ENCODE measurements at regions not wholly inside any gene's neighbourhood (a gene's known extent, or its start where the extent isn't known, plus 50 kb on each side); places are given as distances from the start of the nearest gene placed in this dataset.
A peak's percentile ranks its signal among the peaks of the same experiment; 100 is the strongest.

DNA sequence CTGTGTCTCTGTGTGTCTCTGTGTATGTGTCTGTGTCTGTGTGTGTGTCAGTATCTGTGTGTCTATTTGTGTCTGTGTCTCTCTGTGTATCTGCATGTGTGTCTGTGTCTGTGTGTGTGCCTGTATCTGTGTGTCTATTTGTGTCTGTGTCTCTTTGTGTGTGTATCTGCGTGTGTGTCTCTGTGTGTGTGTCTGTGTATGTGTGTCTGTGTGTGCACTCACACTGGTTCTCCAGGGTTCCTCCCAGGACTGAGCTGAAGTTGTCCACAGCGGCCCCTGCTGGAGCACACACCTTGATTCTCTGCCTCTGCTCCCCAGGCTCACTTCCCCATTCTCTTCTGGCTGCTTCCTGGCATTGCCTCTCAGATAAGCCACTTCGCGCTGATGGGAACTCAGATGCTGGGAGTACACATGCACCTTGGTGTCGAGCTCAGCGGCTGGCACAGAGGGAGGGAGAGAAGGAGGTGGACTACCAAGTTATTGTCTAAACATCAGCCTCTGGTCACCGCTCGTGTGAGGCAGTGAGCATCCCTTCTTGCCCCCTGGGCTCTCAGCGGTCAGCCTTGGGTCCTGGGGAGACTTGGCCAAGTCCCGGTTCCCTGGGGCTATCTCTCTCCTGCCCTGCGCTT, 104.9 kb upstream of the NXT1 start:
- TF ChIP-seq POLR2AphosphoS5 (IDR thresholded peaks at IDR 0.05): no peak
- TF ChIP-seq CTCF (IDR thresholded peaks at IDR 0.05): peak in 2 of 4 experiments; percentile 31 to 52
- TF ChIP-seq POLR2A (IDR thresholded peaks at IDR 0.05): no peak
